OCI-LY3 (cell line): ENCODE measurements at regions not wholly inside any gene's neighbourhood (a gene's known extent, or its start where the extent isn't known, plus 50 kb on each side); places are given as distances from the start of the nearest gene placed in this dataset.

Experiments used
- H2AFZ ChIP-seq: fragments of 200-600, 300-600 bp; shearing (Covaris generic); 2 replicates; pipeline ENCODE4 v1.6.0; 2014; ENCODE audit warnings: antibody characterized with exemption, low read depth, low read length
- H3K27ac ChIP-seq: fragments of 200-600, 300-600 bp; sonication (generic); 2 replicates; pipeline ENCODE4 v1.5.1; 2014; ENCODE audit warnings: mild to moderate bottlenecking, low read length, moderate library complexity, mixed read lengths
- H3K27me3 ChIP-seq: fragments of 200-600, 300-600 bp; sonication (generic); 2 replicates; pipeline ENCODE4 v1.6.1; 2014; ENCODE audit warnings: low read depth, low read length, mixed read lengths
- H3K36me3 ChIP-seq: fragments of 200-600, 300-600 bp; sonication (generic); replicated peaks from 2 replicates; pipeline ENCODE3; 2014; ENCODE audit warnings: low read depth, low read length, mixed read lengths
- H3K4me1 ChIP-seq: fragments of 300-600, 200-600 bp; sonication (generic); 2 replicates; pipeline ENCODE4 v1.6.1; 2014; ENCODE audit warnings: low read length, mixed read lengths
- H3K4me2 ChIP-seq: fragments of 200-600, 300-600 bp; sonication (generic); 2 replicates; pipeline ENCODE4 v1.6.1; 2014; ENCODE audit warnings: low read length, mixed read lengths
- H3K4me3 ChIP-seq: fragments of 300-600, 200-600 bp; sonication (generic); 2 replicates; pipeline ENCODE4 v1.5.1; 2014; ENCODE audit warnings: antibody characterized with exemption, mild to moderate bottlenecking, low read length, moderate library complexity
- H3K79me2 ChIP-seq: fragments of 300-600, 200-600 bp; shearing (Covaris generic); 2 replicates; pipeline ENCODE4 v1.6.1; 2014; ENCODE audit warnings: mild to moderate bottlenecking, low read length, mixed read lengths
- H3K9ac ChIP-seq: fragments of 300-600, 200-600 bp; shearing (Covaris generic); 2 replicates; pipeline ENCODE4 v1.6.0; 2014; ENCODE audit warnings: mild to moderate bottlenecking, low read length, moderate library complexity
- H3K9me3 ChIP-seq: fragments of 200-600, 300-600 bp; shearing (Covaris generic); 2 replicates; pipeline ENCODE4 v1.6.1; 2014; ENCODE audit warnings: low read length, mixed read lengths; ENCODE audit not compliant: insufficient read depth
- H4K20me1 ChIP-seq: fragments of 200-600, 300-600 bp; sonication (generic); 2 replicates; pipeline ENCODE4 v1.6.1; 2016; ENCODE audit warnings: low read length, mixed read lengths; ENCODE audit not compliant: insufficient read depth
- EZH2phosphoT487 ChIP-seq: fragments of 200-600 bp; shearing (Covaris generic); IDR thresholded peaks from 2 replicates; pipeline ENCODE4 v1.6.1; 2018; ENCODE audit warnings: antibody characterized with exemption, mixed run types, low read depth
- TF ChIP-seq, protein P1 (sequence below): fragments of 200-600, 300-600 bp; sonication (generic); IDR thresholded peaks from 2 replicates; pipeline ENCODE4 v1.5.1; 2014; ENCODE audit warnings: antibody characterized with exemption, low read length, low read depth

DNA sequence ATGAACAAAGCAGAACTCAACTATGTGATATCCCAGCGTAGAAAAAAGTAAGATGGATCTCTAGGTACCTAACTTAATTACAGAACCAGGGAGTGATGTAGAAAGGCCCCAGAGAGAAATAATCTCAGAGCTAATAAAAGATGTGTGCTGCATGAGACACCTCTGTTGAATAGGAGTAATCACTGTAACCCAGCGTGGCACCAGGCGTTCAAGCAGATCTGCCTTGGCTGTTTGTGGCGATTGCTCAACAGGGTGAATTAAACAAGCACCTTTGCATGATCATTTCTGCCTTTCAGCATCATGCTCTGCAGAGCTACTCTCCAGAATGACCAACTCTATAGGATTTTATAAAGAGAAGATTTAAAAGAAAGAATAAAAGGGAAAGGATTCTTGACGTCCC, 81.7 kb upstream of the KCNIP4 start:
- H3K9ac ChIP-seq: no peak overlapping the region
- no peaks in the 10 kb centered on the region for H4K20me1 ChIP-seq
- H3K27me3 ChIP-seq: no peaks in the 10 kb centered on the region
- H3K9me3 ChIP-seq: no peaks in the 10 kb centered on the region
- no peaks in the 10 kb centered on the region for H3K4me1 ChIP-seq
- H3K4me2 ChIP-seq: no peak overlapping the region
- no peak overlapping the region for H3K4me3 ChIP-seq
- H2AFZ ChIP-seq: no peak overlapping the region
- H3K79me2 ChIP-seq: no peaks in the 10 kb centered on the region
- TF ChIP-seq EZH2phosphoT487: no peak
- H3K36me3 ChIP-seq: no peaks in the 10 kb centered on the region
- H3K27ac ChIP-seq: no peak overlapping the region

DNA sequence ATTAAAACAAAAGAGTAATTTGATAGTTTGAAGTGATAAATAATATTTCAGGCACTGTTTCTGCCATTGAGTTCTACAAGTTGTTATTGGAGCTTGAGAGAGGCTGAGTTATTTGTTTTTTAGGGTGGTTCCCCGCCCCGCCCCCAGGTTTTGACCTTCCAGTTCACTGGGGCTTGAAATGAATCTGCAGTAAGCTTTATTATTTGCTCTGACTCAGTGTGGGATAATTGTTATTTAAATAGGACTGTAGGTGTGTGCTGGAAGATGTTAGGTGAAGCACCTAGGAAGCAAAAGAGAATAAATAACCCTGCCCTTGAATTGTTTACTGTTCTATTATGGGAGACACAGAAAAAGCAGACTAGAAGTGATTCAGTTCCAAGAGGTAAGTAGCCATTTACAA, 81.2 kb upstream of the KCNIP4 start:
- no peak overlapping the region for H3K9ac ChIP-seq
- H3K4me2 ChIP-seq: no peak overlapping the region
- no peak overlapping the region for H3K4me3 ChIP-seq
- no peak for TF ChIP-seq EZH2phosphoT487
- TF ChIP-seq, protein P1, sequence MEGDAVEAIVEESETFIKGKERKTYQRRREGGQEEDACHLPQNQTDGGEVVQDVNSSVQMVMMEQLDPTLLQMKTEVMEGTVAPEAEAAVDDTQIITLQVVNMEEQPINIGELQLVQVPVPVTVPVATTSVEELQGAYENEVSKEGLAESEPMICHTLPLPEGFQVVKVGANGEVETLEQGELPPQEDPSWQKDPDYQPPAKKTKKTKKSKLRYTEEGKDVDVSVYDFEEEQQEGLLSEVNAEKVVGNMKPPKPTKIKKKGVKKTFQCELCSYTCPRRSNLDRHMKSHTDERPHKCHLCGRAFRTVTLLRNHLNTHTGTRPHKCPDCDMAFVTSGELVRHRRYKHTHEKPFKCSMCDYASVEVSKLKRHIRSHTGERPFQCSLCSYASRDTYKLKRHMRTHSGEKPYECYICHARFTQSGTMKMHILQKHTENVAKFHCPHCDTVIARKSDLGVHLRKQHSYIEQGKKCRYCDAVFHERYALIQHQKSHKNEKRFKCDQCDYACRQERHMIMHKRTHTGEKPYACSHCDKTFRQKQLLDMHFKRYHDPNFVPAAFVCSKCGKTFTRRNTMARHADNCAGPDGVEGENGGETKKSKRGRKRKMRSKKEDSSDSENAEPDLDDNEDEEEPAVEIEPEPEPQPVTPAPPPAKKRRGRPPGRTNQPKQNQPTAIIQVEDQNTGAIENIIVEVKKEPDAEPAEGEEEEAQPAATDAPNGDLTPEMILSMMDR: no peak
- H4K20me1 ChIP-seq: no peaks in the 10 kb centered on the region
- no peaks in the 10 kb centered on the region for H3K27me3 ChIP-seq
- H3K79me2 ChIP-seq: no peaks in the 10 kb centered on the region
- no peaks in the 10 kb centered on the region for H3K4me1 ChIP-seq
- H3K27ac ChIP-seq: no peak overlapping the region
- no peaks in the 10 kb centered on the region for H3K9me3 ChIP-seq
- no peak overlapping the region for H2AFZ ChIP-seq
- H3K36me3 ChIP-seq: no peaks in the 10 kb centered on the region

DNA sequence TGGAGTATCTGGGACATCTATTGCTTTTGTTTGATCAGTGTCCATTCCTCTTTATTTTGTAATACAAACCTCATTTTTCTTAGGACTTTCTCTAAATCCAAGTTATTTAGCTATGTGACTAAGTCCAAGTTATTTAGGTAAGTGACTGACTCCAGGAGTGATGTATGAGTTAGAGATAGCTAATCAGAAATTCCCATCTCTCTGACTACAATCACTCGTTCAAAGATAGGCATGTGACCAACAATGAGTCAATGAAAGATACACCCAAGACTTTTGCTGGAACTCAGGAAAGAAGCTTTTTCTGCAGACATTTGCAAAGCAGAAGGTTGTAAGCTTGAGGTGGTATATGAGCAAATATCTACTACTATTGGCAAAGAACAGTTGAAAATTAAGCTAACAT, 72.5 kb upstream of the KCNIP4 start:
- Histone ChIP-seq H3K79me2 (no peaks in the 10 kb centered on the region), H4K20me1 (no peaks in the 10 kb centered on the region), H3K27ac (no peak overlapping the region), H3K9me3 (no peaks in the 10 kb centered on the region), H3K27me3 (no peaks in the 10 kb centered on the region), H3K9ac (no peak overlapping the region), H3K4me3 (no peak overlapping the region), H3K4me2 (no peak overlapping the region), H3K36me3 (no peaks in the 10 kb centered on the region), H3K4me1 (no peaks in the 10 kb centered on the region), H2AFZ (no peak overlapping the region)
- TF ChIP-seq, protein P1: no peak
- no peak for TF ChIP-seq EZH2phosphoT487

DNA sequence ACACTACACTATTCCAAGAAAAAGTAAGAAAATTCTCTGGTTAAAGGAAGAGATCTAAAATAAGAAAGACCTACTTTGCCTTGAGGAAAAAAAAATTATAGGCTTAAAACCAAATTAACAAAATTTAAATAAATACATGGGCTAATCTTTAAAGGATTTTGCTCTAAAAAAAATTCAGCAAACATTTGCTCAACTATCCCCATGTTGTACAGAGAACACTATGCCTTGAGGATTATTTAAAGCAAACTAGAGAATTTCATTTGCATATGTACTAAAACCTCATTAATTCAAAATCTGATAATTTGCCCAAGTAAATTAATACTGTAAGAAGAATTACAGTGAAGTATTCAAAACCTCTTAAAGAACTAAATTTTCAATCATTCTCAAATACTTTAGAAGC, 71.6 kb upstream of the KCNIP4 start:
- Histone ChIP-seq H3K4me2 (no peak overlapping the region), H3K27me3 (no peaks in the 10 kb centered on the region), H3K36me3 (no peaks in the 10 kb centered on the region), H3K27ac (no peak overlapping the region), H3K9ac (no peak overlapping the region), H3K4me1 (no peaks in the 10 kb centered on the region), H3K9me3 (no peaks in the 10 kb centered on the region), H3K4me3 (no peak overlapping the region), H2AFZ (no peak overlapping the region), H3K79me2 (no peaks in the 10 kb centered on the region), H4K20me1 (no peaks in the 10 kb centered on the region)
- TF ChIP-seq, protein P1: no peak
- no peak for TF ChIP-seq EZH2phosphoT487

DNA sequence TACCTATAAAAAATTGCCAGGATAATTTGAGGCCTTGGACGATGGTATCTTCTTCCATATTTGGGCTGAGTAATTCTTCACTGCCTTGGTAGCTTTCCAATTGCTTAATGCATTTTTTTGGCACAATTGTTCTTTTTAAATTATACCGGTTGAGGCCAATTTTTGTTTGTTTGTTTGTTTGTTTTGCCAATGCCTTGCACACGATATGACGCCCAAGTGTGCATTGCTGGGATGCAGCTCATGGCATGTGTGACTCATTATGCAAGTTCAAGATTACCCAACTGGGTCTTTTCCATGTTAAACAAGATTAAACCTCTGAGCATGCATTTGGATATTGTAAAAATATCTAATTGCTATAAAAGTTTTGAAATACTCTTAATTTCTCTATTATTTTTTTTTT, 71.1 kb upstream of the KCNIP4 start:
- no peaks in the 10 kb centered on the region for H4K20me1 ChIP-seq
- H3K27ac ChIP-seq: no peak overlapping the region
- no peaks in the 10 kb centered on the region for H3K36me3 ChIP-seq
- H3K4me3 ChIP-seq: no peak overlapping the region
- H3K4me2 ChIP-seq: no peak overlapping the region
- no peaks in the 10 kb centered on the region for H3K9me3 ChIP-seq
- H2AFZ ChIP-seq: no peak overlapping the region
- no peaks in the 10 kb centered on the region for H3K79me2 ChIP-seq
- H3K4me1 ChIP-seq: no peaks in the 10 kb centered on the region
- no peak overlapping the region for H3K9ac ChIP-seq
- TF ChIP-seq EZH2phosphoT487: no peak
- TF ChIP-seq, protein P1: no peak
- no peaks in the 10 kb centered on the region for H3K27me3 ChIP-seq
